Neural cell (in vitro differentiated cells): ENCODE measurements at regions not wholly inside any gene's neighbourhood (a gene's known extent, or its start where the extent isn't known, plus 50 kb on each side); places are given as distances from the start of the nearest gene placed in this dataset.

Source experiments
- H2AFZ ChIP-seq: fragments of 200-600, 300-800 bp; sonication (generic), shearing (Covaris generic); 2 replicates; pipeline ENCODE4 v1.6.0; 2014; ENCODE audit warnings: low read depth, mild to moderate bottlenecking, antibody characterized with exemption, low read length, moderate library complexity
- H3F3A ChIP-seq: fragments of 200-600 bp; shearing (Covaris generic); 2 replicates; pipeline ENCODE4 v1.6.1; 2016; ENCODE audit warnings: mild to moderate bottlenecking, moderate library complexity, mixed read lengths, antibody characterized with exemption, low read length; ENCODE audit not compliant: insufficient read depth, poor library complexity, severe bottlenecking
- H3K27ac ChIP-seq: fragments of 200-600, 300-800 bp; sonication (generic), shearing (Covaris generic); 2 replicates; pipeline ENCODE4 v1.5.1; 2014; ENCODE audit warnings: mild to moderate bottlenecking, low read length, moderate library complexity
- H3K27me3 ChIP-seq: fragments of 300-800, 200-600 bp; sonication (generic), shearing (Covaris generic); 2 replicates; pipeline ENCODE4 v1.6.0; 2014; ENCODE audit warnings: mild to moderate bottlenecking, low read depth, low read length, moderate library complexity; ENCODE audit not compliant: insufficient read depth
- H3K36me3 ChIP-seq: fragments of 300-800, 200-600 bp; sonication (generic), shearing (Covaris generic); 2 replicates; pipeline ENCODE4 v1.5.1; 2014; ENCODE audit warnings: mild to moderate bottlenecking, antibody characterized with exemption, low read length, moderate library complexity; ENCODE audit not compliant: insufficient read depth
- H3K4me2 ChIP-seq: fragments of 300-800, 200-600 bp; sonication (generic), shearing (Covaris generic); 2 replicates; pipeline ENCODE4 v1.6.0; 2014; ENCODE audit warnings: mild to moderate bottlenecking, low read length
- H3K4me3 ChIP-seq: fragments of 300-800, 200-600 bp; sonication (generic), shearing (Covaris generic); 2 replicates; pipeline ENCODE4 v1.5.1; 2014; ENCODE audit warnings: mild to moderate bottlenecking, low read length, moderate library complexity
- H3K79me2 ChIP-seq: fragments of 200-600 bp; shearing (Covaris generic); replicated peaks from 2 replicates; pipeline ENCODE4 v1.6.0; 2014; ENCODE audit warnings: mild to moderate bottlenecking, low read length, moderate library complexity; ENCODE audit not compliant: insufficient read depth
- H3K9ac ChIP-seq: fragments of 300-800, 200-600 bp; sonication (generic), shearing (Covaris generic); 2 replicates; pipeline ENCODE4 v1.6.1; 2016; ENCODE audit warnings: mild to moderate bottlenecking, low read length, mixed read lengths
- H3K9me2 ChIP-seq: fragments of 200-600 bp; shearing (Covaris generic); 2 replicates; pipeline ENCODE4 v1.6.1; 2016; ENCODE audit warnings: mild to moderate bottlenecking, low read length, mixed read lengths; ENCODE audit not compliant: insufficient read depth
- H3K9me3 ChIP-seq: fragments of 200-600, 300-800 bp; sonication (generic), shearing (Covaris generic); 2 replicates; pipeline ENCODE4 v1.6.1; 2016; ENCODE audit warnings: mild to moderate bottlenecking, mixed run types, low read length, moderate library complexity, mixed read lengths
- H4K20me1 ChIP-seq: fragments of 200-600 bp; shearing (Covaris generic); 2 replicates; pipeline ENCODE4 v1.6.1; 2016; ENCODE audit warnings: mild to moderate bottlenecking, mixed run types; ENCODE audit not compliant: insufficient read depth
- CTCF ChIP-seq: fragments of 450-650 bp; IDR thresholded peaks from 2 replicates; pipeline ENCODE4 v1.5.1; 2014; ENCODE audit warnings: antibody characterized with exemption, mild to moderate bottlenecking, moderate library complexity; ENCODE audit not compliant: poor library complexity, severe bottlenecking
- EP300 ChIP-seq: fragments of 450-650 bp; conservative IDR thresholded peaks from 2 replicates; pipeline ENCODE4 v1.6.1; 2014; ENCODE audit warnings: antibody characterized with exemption, mild to moderate bottlenecking, moderate library complexity; ENCODE audit not compliant: poor library complexity, severe bottlenecking
- EZH2 ChIP-seq: fragments of 200-600, 300-800 bp; shearing (Covaris generic), sonication (generic); IDR thresholded peaks from 2 replicates; pipeline ENCODE4 v1.6.1; 2014; ENCODE audit warnings: antibody characterized with exemption, low read length, borderline replicate concordance, mild to moderate bottlenecking; ENCODE audit not compliant: insufficient read depth, poor library complexity, severe bottlenecking
- MXI1 ChIP-seq: fragments of 450-650 bp; conservative IDR thresholded peaks from 2 replicates; pipeline ENCODE4 v1.6.1; 2014; ENCODE audit warnings: antibody characterized with exemption, mild to moderate bottlenecking; ENCODE audit not compliant: poor library complexity, severe bottlenecking
- POLR2AphosphoS5 ChIP-seq: IDR thresholded peaks from 2 replicates; pipeline ENCODE4 v1.6.1; 2012
- RAD21 ChIP-seq: fragments of 450-650 bp; conservative IDR thresholded peaks from 2 replicates; pipeline ENCODE4 v1.6.1; 2014; ENCODE audit warnings: antibody characterized with exemption, mild to moderate bottlenecking, moderate library complexity
- SMC3 ChIP-seq: fragments of 450-650 bp; conservative IDR thresholded peaks from 2 replicates; pipeline ENCODE4 v1.6.1; 2014; ENCODE audit warnings: antibody characterized with exemption, mild to moderate bottlenecking, moderate library complexity; ENCODE audit not compliant: poor library complexity
- TAF1 ChIP-seq: IDR thresholded peaks from 2 replicates; pipeline ENCODE4 v1.6.1; 2012; ENCODE audit warnings: low read depth
- TF ChIP-seq, protein P1 (sequence below): IDR thresholded peaks from 2 replicates; pipeline ENCODE4 v1.6.1; 2012; ENCODE audit warnings: borderline replicate concordance

DNA sequence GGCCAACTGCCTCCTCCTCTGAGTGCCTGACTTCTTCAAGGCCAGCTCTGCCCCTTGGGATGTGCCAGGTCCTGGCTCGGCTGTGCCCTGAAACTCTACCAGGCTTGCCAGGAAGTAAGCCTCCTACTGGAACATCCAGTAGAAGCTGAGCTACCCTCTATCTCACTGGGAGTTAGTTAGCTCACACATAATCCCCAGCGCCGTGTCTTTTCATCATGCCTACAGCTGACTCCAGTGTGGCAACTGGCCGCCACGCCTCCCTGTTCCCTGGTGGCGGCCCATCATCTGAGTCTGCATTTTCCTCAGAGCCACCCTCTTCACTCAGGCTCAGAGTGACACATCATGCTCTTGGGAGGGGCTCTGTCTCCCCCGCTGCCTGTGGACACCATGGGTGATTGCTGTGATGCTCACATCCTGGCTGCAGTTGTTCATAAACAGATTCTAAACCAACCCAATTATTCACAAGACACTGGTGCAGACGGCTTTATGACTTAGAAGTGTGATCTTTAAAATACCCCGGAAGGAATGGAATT lies 131.9 kb upstream of the IRS2 start:
- no peak for TF ChIP-seq EZH2
- TF ChIP-seq MXI1 = no peak
- TF ChIP-seq TAF1 = no peak
- TF ChIP-seq, protein P1, sequence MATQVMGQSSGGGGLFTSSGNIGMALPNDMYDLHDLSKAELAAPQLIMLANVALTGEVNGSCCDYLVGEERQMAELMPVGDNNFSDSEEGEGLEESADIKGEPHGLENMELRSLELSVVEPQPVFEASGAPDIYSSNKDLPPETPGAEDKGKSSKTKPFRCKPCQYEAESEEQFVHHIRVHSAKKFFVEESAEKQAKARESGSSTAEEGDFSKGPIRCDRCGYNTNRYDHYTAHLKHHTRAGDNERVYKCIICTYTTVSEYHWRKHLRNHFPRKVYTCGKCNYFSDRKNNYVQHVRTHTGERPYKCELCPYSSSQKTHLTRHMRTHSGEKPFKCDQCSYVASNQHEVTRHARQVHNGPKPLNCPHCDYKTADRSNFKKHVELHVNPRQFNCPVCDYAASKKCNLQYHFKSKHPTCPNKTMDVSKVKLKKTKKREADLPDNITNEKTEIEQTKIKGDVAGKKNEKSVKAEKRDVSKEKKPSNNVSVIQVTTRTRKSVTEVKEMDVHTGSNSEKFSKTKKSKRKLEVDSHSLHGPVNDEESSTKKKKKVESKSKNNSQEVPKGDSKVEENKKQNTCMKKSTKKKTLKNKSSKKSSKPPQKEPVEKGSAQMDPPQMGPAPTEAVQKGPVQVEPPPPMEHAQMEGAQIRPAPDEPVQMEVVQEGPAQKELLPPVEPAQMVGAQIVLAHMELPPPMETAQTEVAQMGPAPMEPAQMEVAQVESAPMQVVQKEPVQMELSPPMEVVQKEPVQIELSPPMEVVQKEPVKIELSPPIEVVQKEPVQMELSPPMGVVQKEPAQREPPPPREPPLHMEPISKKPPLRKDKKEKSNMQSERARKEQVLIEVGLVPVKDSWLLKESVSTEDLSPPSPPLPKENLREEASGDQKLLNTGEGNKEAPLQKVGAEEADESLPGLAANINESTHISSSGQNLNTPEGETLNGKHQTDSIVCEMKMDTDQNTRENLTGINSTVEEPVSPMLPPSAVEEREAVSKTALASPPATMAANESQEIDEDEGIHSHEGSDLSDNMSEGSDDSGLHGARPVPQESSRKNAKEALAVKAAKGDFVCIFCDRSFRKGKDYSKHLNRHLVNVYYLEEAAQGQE = no peak
- Histone ChIP-seq H3F3A (no peaks in the 10 kb centered on the region), H3K9me2 (no peaks in the 10 kb centered on the region), H3K4me2 (no peak overlapping the region), H3K4me3 (no peak overlapping the region), H4K20me1 (no peaks in the 10 kb centered on the region), H3K36me3 (no peaks in the 10 kb centered on the region), H3K9me3 (no peaks in the 10 kb centered on the region), H3K79me2 (no peaks in the 10 kb centered on the region), H3K9ac (no peak overlapping the region), H3K27ac (no peak overlapping the region), H3K27me3 (no peaks in the 10 kb centered on the region), H2AFZ (no peak overlapping the region)

GRCh38 chr13:109917422-109917821 lies 131.0 kb upstream of the IRS2 start:
- Histone ChIP-seq H2AFZ (no peak overlapping the region), H3K27ac (no peak overlapping the region), H3F3A (no peaks in the 10 kb centered on the region), H4K20me1 (no peaks in the 10 kb centered on the region), H3K9me2 (no peaks in the 10 kb centered on the region), H3K9ac (no peak overlapping the region), H3K36me3 (no peaks in the 10 kb centered on the region), H3K27me3 (no peaks in the 10 kb centered on the region), H3K4me3 (no peak overlapping the region), H3K9me3 (no peaks in the 10 kb centered on the region), H3K4me2 (no peak overlapping the region), H3K79me2 (no peaks in the 10 kb centered on the region)
- TF ChIP-seq RAD21 (no peak), TAF1 (no peak), POLR2AphosphoS5 (no peak), EZH2 (no peak), SMC3 (no peak), CTCF (no peak), MXI1 (no peak), EP300 (no peak)
- TF ChIP-seq, protein P1 = no peak
